Large intestine (tissue), 3 donors: ENCODE measurements at regions not wholly inside any gene's neighbourhood (a gene's known extent, or its start where the extent isn't known, plus 50 kb on each side); places are given as distances from the start of the nearest gene placed in this dataset.

Experiments used
- DNase-seq, 2 donors: peaks; one replicate each; pipeline versions ENCODE4 v3.0.0 to v3.0.0-alpha.2; 2013
- H3K27ac ChIP-seq: one replicate; pipeline ENCODE4 v1.5.1; 2013; ENCODE audit warnings: low read length
- H3K27me3 ChIP-seq: 2 replicates; pipeline ENCODE4 v1.6.1; 2013; ENCODE audit warnings: low read length; ENCODE audit not compliant: control insufficient read depth, insufficient read depth
- H3K36me3 ChIP-seq: 2 replicates; pipeline ENCODE4 v1.6.1; 2013; ENCODE audit warnings: low read length; ENCODE audit not compliant: control insufficient read depth, insufficient read depth
- H3K4me1 ChIP-seq: one replicate; pipeline ENCODE4 v1.6.1; 2013; ENCODE audit warnings: low read length; ENCODE audit not compliant: control insufficient read depth, insufficient read depth
- H3K4me3 ChIP-seq: one replicate; pipeline ENCODE4 v1.5.1; 2013; ENCODE audit warnings: low read length
- H3K9me3 ChIP-seq: one replicate; pipeline ENCODE4 v1.6.1; 2013; ENCODE audit warnings: mild to moderate bottlenecking, low read depth, low read length, moderate library complexity; ENCODE audit not compliant: control insufficient read depth
- WGBS: methylation state at CpG from one replicate; pipeline ENCODE4 v1.1.5; 2013; ENCODE audit warnings: low lambda C conversion rate; ENCODE audit not compliant: insufficient coverage; 5-methylcytosine and 5-hydroxymethylcytosine counted together

GRCh38 chr1:25150985-25151495 lies 81.3 kb downstream of the SYF2 start:
- no peaks in the 10 kb centered on the region for H3K27me3 ChIP-seq
- no CpG with 5 or more reads among the region's 1 CpG for WGBS

GRCh38 chr1:25148673-25149300 lies 83.5 kb downstream of the SYF2 start:
- no CpG with 5 or more reads among the region's 2 CpGs for WGBS
- no peaks in the 10 kb centered on the region for H3K27me3 ChIP-seq
- no peaks in the 10 kb centered on the region for H3K4me1 ChIP-seq
- no peak overlapping the region for H3K4me3 ChIP-seq
- H3K27ac ChIP-seq = no peak overlapping the region
- H3K36me3 ChIP-seq = no peaks in the 10 kb centered on the region
- peak; percentile 13 to 36 for DNase-seq
- H3K9me3 ChIP-seq = no peaks in the 10 kb centered on the region

More at GRCh38 chr1:25150985-25151495, 81.3 kb downstream of the SYF2 start:
- no peaks in the 10 kb centered on the region for H3K4me1 ChIP-seq
- no peaks in the 10 kb centered on the region for H3K9me3 ChIP-seq
- H3K4me3 ChIP-seq = no peak overlapping the region
- H3K36me3 ChIP-seq = no peaks in the 10 kb centered on the region
- H3K27ac ChIP-seq = no peak overlapping the region
- no peak for DNase-seq

- no peak for DNase-seq
- Histone ChIP-seq H3K27ac (no peak overlapping the region), H3K9me3 (no peaks in the 10 kb centered on the region), H3K27me3 (no peaks in the 10 kb centered on the region), H3K4me3 (no peak overlapping the region), H3K4me1 (no peaks in the 10 kb centered on the region), H3K36me3 (no peaks in the 10 kb centered on the region)
- no CpG with 5 or more reads among the region's 15 CpGs for WGBS
Measured at GRCh38 chr1:25146451-25146855, 85.8 kb downstream of the SYF2 start.

- Histone ChIP-seq H3K4me1 (no peaks in the 10 kb centered on the region), H3K4me3 (no peak overlapping the region), H3K27ac (no peak overlapping the region), H3K36me3 (no peaks in the 10 kb centered on the region), H3K9me3 (no peaks in the 10 kb centered on the region), H3K27me3 (no peaks in the 10 kb centered on the region)
- no peak for DNase-seq
- WGBS = 93% methylated on average over 3 of the region's 17 CpGs
Measured at GRCh38 chr1:25145775-25146393, 86.4 kb downstream of the SYF2 start.

GRCh38 chr1:25140073-25140797 lies 92.1 kb downstream of the SYF2 start:
- H3K27me3 ChIP-seq = no peaks in the 10 kb centered on the region
- no peaks in the 10 kb centered on the region for H3K4me1 ChIP-seq
- no CpG with 5 or more reads among the region's 15 CpGs for WGBS
- H3K27ac ChIP-seq = no peak overlapping the region
- no peaks in the 10 kb centered on the region for H3K36me3 ChIP-seq
- H3K4me3 ChIP-seq = no peak overlapping the region
- H3K9me3 ChIP-seq = no peaks in the 10 kb centered on the region
- DNase-seq = peak; percentile 47 to 58

- no peak for DNase-seq
- Histone ChIP-seq H3K27ac (no peak overlapping the region), H3K4me1 (no peaks in the 10 kb centered on the region), H3K9me3 (no peaks in the 10 kb centered on the region), H3K4me3 (no peak overlapping the region), H3K36me3 (no peaks in the 10 kb centered on the region), H3K27me3 (no peaks in the 10 kb centered on the region)
- no CpG with 5 or more reads among the region's 2 CpGs for WGBS
Measured at GRCh38 chr1:25137521-25138395, 94.5 kb downstream of the SYF2 start.

- H3K27ac ChIP-seq = no peak overlapping the region
- no peak for DNase-seq
- WGBS = 80% methylated on average over 1 of the region's 1 CpG
- H3K4me1 ChIP-seq = no peaks in the 10 kb centered on the region
- H3K4me3 ChIP-seq = no peak overlapping the region
- H3K9me3 ChIP-seq = no peaks in the 10 kb centered on the region
- no peaks in the 10 kb centered on the region for H3K36me3 ChIP-seq
- H3K27me3 ChIP-seq = no peaks in the 10 kb centered on the region
Measured at GRCh38 chr1:25137106-25137505, 95.2 kb downstream of the SYF2 start.

GRCh38 chr1:25135909-25136308 lies 96.4 kb downstream of the SYF2 start:
- no peaks in the 10 kb centered on the region for H3K4me1 ChIP-seq
- H3K27ac ChIP-seq = no peak overlapping the region
- H3K4me3 ChIP-seq = no peak overlapping the region
- DNase-seq = no peak
- H3K9me3 ChIP-seq = no peaks in the 10 kb centered on the region
- no peaks in the 10 kb centered on the region for H3K27me3 ChIP-seq
- WGBS = no CpG with 5 or more reads among the region's 8 CpGs
- H3K36me3 ChIP-seq = no peaks in the 10 kb centered on the region

GRCh38 chr1:25134801-25135461 lies 97.4 kb downstream of the SYF2 start:
- Histone ChIP-seq H3K9me3 (no peaks in the 10 kb centered on the region), H3K27me3 (no peaks in the 10 kb centered on the region), H3K36me3 (no peaks in the 10 kb centered on the region), H3K27ac (no peak overlapping the region), H3K4me1 (no peaks in the 10 kb centered on the region), H3K4me3 (no peak overlapping the region)
- no CpG with 5 or more reads among the region's 7 CpGs for WGBS
- no peak for DNase-seq
